22Rv1 (cell line): ENCODE measurements at regions not wholly inside any gene's neighbourhood (a gene's known extent, or its start where the extent isn't known, plus 50 kb on each side); places are given as distances from the start of the nearest gene placed in this dataset.

Experiments
- CTCF ChIP-seq: fragments of 450-650 bp; IDR thresholded peaks from 2 replicates; pipeline ENCODE4 v1.5.1; 2017; ENCODE audit warnings: mild to moderate bottlenecking
- ZFX ChIP-seq: fragments of 450-650 bp; IDR thresholded peaks from 2 replicates; pipeline ENCODE4 v1.6.1; 2017; ENCODE audit warnings: antibody characterized with exemption, borderline replicate concordance

DNA sequence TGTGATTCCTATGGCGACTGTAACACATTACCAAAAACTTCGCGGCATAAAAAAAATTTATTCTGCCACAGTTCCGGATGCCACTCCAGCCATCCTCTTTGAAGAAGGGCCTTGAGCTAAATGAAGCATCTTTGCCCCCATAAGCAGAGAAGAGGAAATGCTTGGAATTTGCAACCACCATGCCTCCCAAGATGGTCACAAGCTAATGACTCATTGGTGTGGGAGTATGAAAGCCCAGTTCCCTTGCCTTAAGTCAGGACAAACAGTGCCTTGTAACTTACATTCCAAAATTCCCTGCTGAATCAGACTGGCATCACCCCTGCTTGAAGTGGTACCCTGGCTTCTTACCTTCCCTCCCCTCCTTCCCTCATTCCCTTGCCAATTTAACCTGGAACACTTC, 1077.4 kb downstream of the EPHA3 start:
- TF ChIP-seq CTCF: no peak
- TF ChIP-seq ZFX: no peak
